ENCODE measurements at regions not wholly inside any gene's neighbourhood (a gene's known extent, or its start where the extent isn't known, plus 50 kb on each side); places are given as distances from the start of the nearest gene placed in this dataset.

- no peaks in the 10 kb centered on the region for H3K36me3 ChIP-seq
- no peak overlapping the region for H3K4me3 ChIP-seq
- no peak overlapping the region for H3K27ac ChIP-seq
- H3K4me1 ChIP-seq (replicated peaks), result no peaks in the 10 kb centered on the region
- DNase-seq (ENCODE audit: low read depth in 1 of 2, low spot score in 2 of 2), result no peak
- H3K9me3 ChIP-seq (replicated peaks), result no peaks in the 10 kb centered on the region
- no peaks in the 10 kb centered on the region for H3K27me3 ChIP-seq (replicated peaks)
These were observed 144.2 kb downstream of the SLITRK6 start for GRCh38 chr13:85655040-85655439.

- Histone ChIP-seq H3K36me3 (no peaks in the 10 kb centered on the region), H3K27me3 (replicated peaks) (no peaks in the 10 kb centered on the region), H3K9me3 (replicated peaks) (no peaks in the 10 kb centered on the region), H3K4me1 (replicated peaks) (no peaks in the 10 kb centered on the region), H3K27ac (no peak overlapping the region), H3K4me3 (no peak overlapping the region)
- DNase-seq (ENCODE audit: low read depth in 1 of 2, low spot score in 2 of 2), result no peak
These were observed 145.0 kb downstream of the SLITRK6 start for GRCh38 chr13:85654227-85654626.

DNA sequence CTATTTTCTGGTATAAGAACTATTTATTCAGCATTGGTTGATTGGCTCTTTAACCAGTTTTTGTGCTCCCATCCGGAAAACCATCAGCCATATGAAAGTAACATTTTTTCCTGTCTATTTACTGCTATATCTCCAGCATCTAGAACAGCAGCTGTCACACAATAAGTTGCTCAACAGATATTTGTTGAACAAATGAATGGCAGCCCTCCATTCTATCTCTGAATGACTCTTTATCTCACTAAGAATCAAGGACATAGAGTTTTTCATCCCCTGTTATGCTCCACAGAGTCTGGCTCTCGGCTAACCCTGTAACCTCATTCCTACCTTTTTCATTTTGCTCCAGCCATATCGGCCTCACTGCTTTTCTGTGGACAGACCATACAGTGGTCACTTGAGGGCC, 145.5 kb downstream of the SLITRK6 start:
- no peaks in the 10 kb centered on the region for H3K4me1 ChIP-seq (replicated peaks)
- H3K4me3 ChIP-seq, result no peak overlapping the region
- no peak for DNase-seq (ENCODE audit: low read depth in 1 of 2, low spot score in 2 of 2)
- H3K27me3 ChIP-seq (replicated peaks), result no peaks in the 10 kb centered on the region
- H3K36me3 ChIP-seq, result no peaks in the 10 kb centered on the region
- H3K9me3 ChIP-seq (replicated peaks), result no peaks in the 10 kb centered on the region
- no peak overlapping the region for H3K27ac ChIP-seq

- no peaks in the 10 kb centered on the region for H3K27me3 ChIP-seq (replicated peaks)
- no peaks in the 10 kb centered on the region for H3K4me1 ChIP-seq (replicated peaks)
- no peaks in the 10 kb centered on the region for H3K36me3 ChIP-seq
- no peak overlapping the region for H3K4me3 ChIP-seq
- no peak overlapping the region for H3K27ac ChIP-seq
- no peak for DNase-seq (ENCODE audit: low read depth in 1 of 2, low spot score in 2 of 2)
- no peaks in the 10 kb centered on the region for H3K9me3 ChIP-seq (replicated peaks)
These were observed 146.7 kb downstream of the SLITRK6 start for GRCh38 chr13:85652491-85652890.

DNA sequence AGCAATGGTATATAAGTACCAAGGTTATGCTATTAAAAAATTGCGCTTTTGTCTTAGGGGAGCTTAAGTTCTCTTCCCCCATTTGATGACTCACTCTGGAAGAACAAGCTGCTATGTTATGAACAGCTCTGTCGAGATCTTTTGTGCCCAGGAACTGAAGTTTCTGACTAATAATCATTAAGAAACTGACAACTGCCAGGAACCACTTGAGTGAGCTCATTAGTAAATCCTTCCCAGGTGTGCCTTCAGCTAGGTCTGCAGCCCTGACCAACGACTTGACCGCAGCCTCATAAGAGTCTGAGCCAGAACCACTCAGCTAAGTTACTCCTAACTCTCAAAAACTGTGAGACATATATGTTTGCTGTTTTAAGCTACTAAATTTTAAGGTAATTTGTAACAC, 147.8 kb downstream of the SLITRK6 start:
- Histone ChIP-seq H3K4me3 (no peak overlapping the region), H3K27me3 (replicated peaks) (no peaks in the 10 kb centered on the region), H3K4me1 (replicated peaks) (no peaks in the 10 kb centered on the region), H3K27ac (no peak overlapping the region), H3K36me3 (no peaks in the 10 kb centered on the region), H3K9me3 (replicated peaks) (no peaks in the 10 kb centered on the region)
- DNase-seq (ENCODE audit: low read depth in 1 of 2, low spot score in 2 of 2), result no peak

DNA sequence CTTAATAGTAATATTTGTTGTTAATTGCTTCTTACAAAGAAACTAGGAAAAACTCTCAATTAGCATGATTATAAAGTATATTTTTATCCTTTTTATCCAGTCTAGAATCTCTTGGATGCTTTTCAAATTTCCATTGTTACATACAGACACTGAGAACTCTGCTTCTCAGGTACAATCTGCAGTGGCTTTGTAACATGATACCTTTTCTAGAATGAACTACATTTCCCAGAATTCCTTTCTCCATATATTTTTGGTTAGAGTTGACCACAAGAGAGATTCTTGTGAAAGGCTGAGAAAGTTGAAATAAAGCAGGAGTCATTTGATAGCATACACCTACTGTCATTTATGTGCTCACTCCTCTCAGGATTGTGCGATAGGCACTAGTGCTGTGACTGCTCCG, 148.6 kb downstream of the SLITRK6 start:
- H3K27ac ChIP-seq, result no peak overlapping the region
- H3K9me3 ChIP-seq (replicated peaks), result no peaks in the 10 kb centered on the region
- no peak overlapping the region for H3K4me3 ChIP-seq
- no peaks in the 10 kb centered on the region for H3K36me3 ChIP-seq
- no peak for DNase-seq (ENCODE audit: low read depth in 1 of 2, low spot score in 2 of 2)
- H3K27me3 ChIP-seq (replicated peaks), result no peaks in the 10 kb centered on the region
- H3K4me1 ChIP-seq (replicated peaks), result no peaks in the 10 kb centered on the region

- Histone ChIP-seq H3K36me3 (no peaks in the 10 kb centered on the region), H3K9me3 (replicated peaks) (no peaks in the 10 kb centered on the region), H3K4me3 (no peak overlapping the region), H3K27me3 (replicated peaks) (no peaks in the 10 kb centered on the region), H3K4me1 (replicated peaks) (no peaks in the 10 kb centered on the region), H3K27ac (no peak overlapping the region)
- no peak for DNase-seq (ENCODE audit: low read depth in 1 of 2, low spot score in 2 of 2)
These were observed 158.5 kb downstream of the SLITRK6 start for GRCh38 chr13:85640727-85641126.

- H3K27me3 ChIP-seq (replicated peaks), result no peaks in the 10 kb centered on the region
- H3K4me3 ChIP-seq, result no peak overlapping the region
- no peaks in the 10 kb centered on the region for H3K36me3 ChIP-seq
- H3K9me3 ChIP-seq (replicated peaks), result no peaks in the 10 kb centered on the region
- no peak overlapping the region for H3K27ac ChIP-seq
- no peak for DNase-seq (ENCODE audit: low read depth in 1 of 2, low spot score in 2 of 2)
- no peaks in the 10 kb centered on the region for H3K4me1 ChIP-seq (replicated peaks)
These were observed 160.3 kb downstream of the SLITRK6 start for GRCh38 chr13:85638815-85639393.

- no peaks in the 10 kb centered on the region for H3K27me3 ChIP-seq (replicated peaks)
- no peak overlapping the region for H3K4me3 ChIP-seq
- H3K36me3 ChIP-seq, result no peaks in the 10 kb centered on the region
- no peaks in the 10 kb centered on the region for H3K9me3 ChIP-seq (replicated peaks)
- DNase-seq (ENCODE audit: low read depth in 1 of 2, low spot score in 2 of 2), result no peak
- H3K4me1 ChIP-seq (replicated peaks), result no peaks in the 10 kb centered on the region
- no peak overlapping the region for H3K27ac ChIP-seq
These were observed 161.0 kb downstream of the SLITRK6 start for GRCh38 chr13:85638265-85638664.

- Histone ChIP-seq H3K27ac (no peak overlapping the region), H3K27me3 (replicated peaks) (no peaks in the 10 kb centered on the region), H3K9me3 (replicated peaks) (no peaks in the 10 kb centered on the region), H3K36me3 (no peaks in the 10 kb centered on the region), H3K4me1 (replicated peaks) (peaks cover 13% of the 10 kb centered on the region), H3K4me3 (no peak overlapping the region)
- no peak for DNase-seq (ENCODE audit: low read depth in 1 of 2, low spot score in 2 of 2)
These were observed 166.6 kb downstream of the SLITRK6 start for GRCh38 chr13:85632526-85633195.

GRCh38 chr13:85631801-85632200, 167.4 kb downstream of the SLITRK6 start:
- Histone ChIP-seq H3K4me3 (no peak overlapping the region), H3K9me3 (replicated peaks) (no peaks in the 10 kb centered on the region), H3K27me3 (replicated peaks) (no peaks in the 10 kb centered on the region), H3K4me1 (replicated peaks) (peaks cover 13% of the 10 kb centered on the region), H3K36me3 (no peaks in the 10 kb centered on the region), H3K27ac (no peak overlapping the region)
- no peak for DNase-seq (ENCODE audit: low read depth in 1 of 2, low spot score in 2 of 2)

GRCh38 chr13:85626603-85627002, 172.6 kb downstream of the SLITRK6 start:
- no peak for DNase-seq (ENCODE audit: low read depth in 1 of 2, low spot score in 2 of 2)
- Histone ChIP-seq H3K27ac (no peak overlapping the region), H3K36me3 (no peaks in the 10 kb centered on the region), H3K27me3 (replicated peaks) (no peaks in the 10 kb centered on the region), H3K4me3 (no peak overlapping the region), H3K9me3 (replicated peaks) (no peaks in the 10 kb centered on the region), H3K4me1 (replicated peaks) (peaks cover 13% of the 10 kb centered on the region)

- H3K4me3 ChIP-seq, result no peak overlapping the region
- H3K27me3 ChIP-seq (replicated peaks), result no peaks in the 10 kb centered on the region
- no peak for DNase-seq (ENCODE audit: low read depth in 1 of 2, low spot score in 2 of 2)
These were observed 179.9 kb downstream of the SLITRK6 start for GRCh38 chr13:85619321-85619720.

DNA sequence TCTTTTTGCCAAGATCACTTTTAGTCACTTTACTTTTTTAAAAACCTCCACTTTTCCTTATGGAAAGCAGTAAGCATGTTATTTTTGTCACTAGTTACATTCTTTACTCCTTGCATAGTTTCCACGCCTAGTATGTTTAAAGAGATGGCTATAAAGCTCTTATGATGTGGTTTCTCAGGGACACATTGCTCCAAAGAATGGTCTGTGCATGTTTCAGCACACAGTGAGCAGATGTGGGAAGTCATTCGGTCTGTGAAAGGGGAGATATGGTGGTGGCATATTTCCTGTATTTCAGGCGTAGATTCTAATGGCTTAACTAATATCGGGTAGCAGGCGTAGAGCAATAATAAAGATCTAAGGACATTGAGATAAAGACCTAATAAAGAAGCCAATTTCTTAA, 180.7 kb downstream of the SLITRK6 start:
- Histone ChIP-seq H3K36me3 (no peaks in the 10 kb centered on the region), H3K4me3 (no peak overlapping the region), H3K4me1 (replicated peaks) (no peaks in the 10 kb centered on the region), H3K9me3 (replicated peaks) (no peaks in the 10 kb centered on the region), H3K27me3 (replicated peaks) (no peaks in the 10 kb centered on the region), H3K27ac (no peak overlapping the region)
- DNase-seq (ENCODE audit: low read depth in 1 of 2, low spot score in 2 of 2), result no peak

More at GRCh38 chr13:85619321-85619720, 179.9 kb downstream of the SLITRK6 start:
- no peaks in the 10 kb centered on the region for H3K4me1 ChIP-seq (replicated peaks)
- H3K27ac ChIP-seq, result no peak overlapping the region
- H3K36me3 ChIP-seq, result no peaks in the 10 kb centered on the region
- no peaks in the 10 kb centered on the region for H3K9me3 ChIP-seq (replicated peaks)

DNA sequence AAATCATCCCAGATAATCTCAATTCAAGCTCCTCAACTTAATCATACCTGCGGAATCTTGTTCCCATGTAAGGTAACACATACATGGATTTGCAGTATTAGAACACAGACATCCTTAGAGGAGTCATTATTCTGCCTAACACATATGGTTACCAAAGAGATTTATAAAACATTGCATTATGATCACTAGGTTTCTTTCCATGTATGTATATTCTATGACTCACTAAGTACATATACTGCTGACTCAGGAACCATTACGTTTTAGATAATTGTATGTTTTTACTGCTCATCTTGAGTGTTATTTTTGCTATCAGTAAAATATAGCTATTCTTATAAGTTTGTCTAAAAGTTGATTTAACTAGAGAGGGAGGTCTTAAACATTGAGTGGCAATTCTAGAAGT, 182.9 kb downstream of the SLITRK6 start:
- H3K36me3 ChIP-seq, result no peaks in the 10 kb centered on the region
- no peaks in the 10 kb centered on the region for H3K4me1 ChIP-seq (replicated peaks)
- no peak for DNase-seq (ENCODE audit: low read depth in 1 of 2, low spot score in 2 of 2)
- no peaks in the 10 kb centered on the region for H3K9me3 ChIP-seq (replicated peaks)
- no peaks in the 10 kb centered on the region for H3K27me3 ChIP-seq (replicated peaks)
- H3K27ac ChIP-seq, result no peak overlapping the region
- H3K4me3 ChIP-seq, result no peak overlapping the region
